ENCODE measurements at regions not wholly inside any gene's neighbourhood (a gene's known extent, or its start where the extent isn't known, plus 50 kb on each side); places are given as distances from the start of the nearest gene placed in this dataset.
A peak's percentile ranks its signal among the peaks of the same experiment; 100 is the strongest.

DNA sequence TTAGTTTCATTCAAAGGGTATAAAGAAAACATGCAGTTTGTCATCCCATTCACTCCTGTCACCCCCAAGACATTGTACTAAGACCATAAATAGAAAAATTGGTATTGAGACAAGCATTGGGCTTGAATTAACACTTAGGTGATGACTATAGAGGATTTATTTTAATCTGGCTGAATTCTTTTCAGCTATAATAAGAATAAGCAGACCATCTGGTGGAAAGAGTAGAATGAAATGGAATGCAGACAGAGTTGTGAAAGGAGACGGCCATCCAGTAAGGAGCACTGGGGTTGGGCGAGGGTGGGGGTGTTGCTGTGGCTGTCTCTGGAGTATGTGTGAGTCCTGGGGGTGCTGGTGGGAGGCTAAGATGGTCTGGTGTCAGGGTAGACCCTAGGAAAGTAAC, 125.0 kb upstream of the IVNS1ABP start:
- POLR2A ChIA-PET = no interaction called here
- no peak for DNase-seq (ENCODE audit: extremely low spot score)
- CTCF ChIA-PET = no interaction called here
- TF ChIP-seq ARNT (IDR thresholded peaks at IDR 0.05) = no peak
- no peak for TF ChIP-seq CTBP1 (IDR thresholded peaks at IDR 0.05; ENCODE audit: borderline replicate concordance)
- no peak for TF ChIP-seq LEF1 (IDR thresholded peaks at IDR 0.05; ENCODE audit: borderline replicate concordance)
- TF ChIP-seq HDGF (IDR thresholded peaks at IDR 0.05; ENCODE audit: borderline replicate concordance) = no peak
- no peak for TF ChIP-seq ZNF384 (IDR thresholded peaks at IDR 0.05)
- no peak for TF ChIP-seq SUZ12 (IDR thresholded peaks at IDR 0.05)
- no peak for TF ChIP-seq FOXK2 (IDR thresholded peaks at IDR 0.05)
- TF ChIP-seq L3MBTL2 (conservative IDR thresholded peaks at IDR 0.05) = no peak
- no peak for TF ChIP-seq FOXM1 (IDR thresholded peaks at IDR 0.05; ENCODE audit: borderline replicate concordance)
- no peak for TF ChIP-seq TARDBP (IDR thresholded peaks at IDR 0.05)
- TF ChIP-seq FOXA1 (IDR thresholded peaks at IDR 0.05) = no peak
- TF ChIP-seq BHLHE40 (IDR thresholded peaks at IDR 0.05; ENCODE audit: borderline replicate concordance) = no peak
- no peak for TF ChIP-seq NFRKB (IDR thresholded peaks at IDR 0.05)
- TF ChIP-seq, protein P1, sequence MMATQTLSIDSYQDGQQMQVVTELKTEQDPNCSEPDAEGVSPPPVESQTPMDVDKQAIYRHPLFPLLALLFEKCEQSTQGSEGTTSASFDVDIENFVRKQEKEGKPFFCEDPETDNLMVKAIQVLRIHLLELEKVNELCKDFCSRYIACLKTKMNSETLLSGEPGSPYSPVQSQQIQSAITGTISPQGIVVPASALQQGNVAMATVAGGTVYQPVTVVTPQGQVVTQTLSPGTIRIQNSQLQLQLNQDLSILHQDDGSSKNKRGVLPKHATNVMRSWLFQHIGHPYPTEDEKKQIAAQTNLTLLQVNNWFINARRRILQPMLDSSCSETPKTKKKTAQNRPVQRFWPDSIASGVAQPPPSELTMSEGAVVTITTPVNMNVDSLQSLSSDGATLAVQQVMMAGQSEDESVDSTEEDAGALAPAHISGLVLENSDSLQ (IDR thresholded peaks at IDR 0.05) = no peak
- no peak for TF ChIP-seq ELF4 (IDR thresholded peaks at IDR 0.05)
- TF ChIP-seq SP1 (IDR thresholded peaks at IDR 0.05) = no peak

DNA sequence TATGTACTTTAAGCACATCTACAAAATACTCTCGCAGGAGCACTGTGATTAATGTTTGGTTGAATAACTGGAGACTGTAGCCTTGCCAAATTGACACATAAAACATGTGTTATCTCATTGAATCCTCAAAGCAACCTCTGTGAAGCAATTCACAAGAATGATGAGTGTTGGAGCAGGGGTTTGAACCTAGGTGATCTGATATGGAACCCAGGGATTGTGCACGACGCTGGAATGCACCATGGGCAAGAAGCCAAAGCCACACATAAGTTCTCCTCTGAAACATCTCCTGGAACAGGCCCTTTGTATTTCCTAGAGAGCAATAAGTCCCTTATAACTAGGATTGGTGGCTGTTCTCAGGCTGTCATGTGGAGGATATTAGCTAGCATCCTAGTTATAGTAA, 124.6 kb upstream of the IVNS1ABP start:
- POLR2A ChIA-PET = no interaction called here
- CTCF ChIA-PET = no interaction called here
- TF ChIP-seq FOXK2 (IDR thresholded peaks at IDR 0.05) = no peak
- TF ChIP-seq ARNT (IDR thresholded peaks at IDR 0.05) = no peak
- TF ChIP-seq SP1 (IDR thresholded peaks at IDR 0.05) = no peak
- TF ChIP-seq TARDBP (IDR thresholded peaks at IDR 0.05) = no peak
- TF ChIP-seq HDGF (IDR thresholded peaks at IDR 0.05; ENCODE audit: borderline replicate concordance) = no peak
- TF ChIP-seq, protein P1 (IDR thresholded peaks at IDR 0.05) = no peak
- DNase-seq (ENCODE audit: extremely low spot score) = no peak

DNA sequence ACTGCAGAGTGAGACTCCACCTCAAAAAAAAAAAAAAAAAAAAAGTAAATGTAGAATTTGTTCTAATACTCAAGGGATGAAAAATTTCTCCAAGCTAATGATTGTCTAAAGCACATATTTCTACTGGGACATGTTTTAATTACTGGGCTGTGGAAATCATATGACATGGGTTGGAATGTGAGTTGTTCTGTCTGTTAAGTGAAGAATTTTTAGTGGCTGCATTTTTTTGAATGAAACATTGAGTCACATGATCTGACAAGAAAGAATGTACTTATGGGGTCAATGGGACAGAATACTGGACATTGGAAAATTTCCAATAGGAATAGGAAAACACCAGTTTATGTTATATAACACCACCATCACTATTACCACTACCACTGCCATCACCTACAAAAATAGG, 123.8 kb upstream of the IVNS1ABP start:
- DNase-seq (ENCODE audit: extremely low spot score) = no peak
- ChIA-PET POLR2A (no interaction called here), CTCF (no interaction called here)
- no peak for TF ChIP-seq FOXM1 (IDR thresholded peaks at IDR 0.05; ENCODE audit: borderline replicate concordance)
- no peak for TF ChIP-seq HDGF (IDR thresholded peaks at IDR 0.05; ENCODE audit: borderline replicate concordance)
- no peak for TF ChIP-seq LEF1 (IDR thresholded peaks at IDR 0.05; ENCODE audit: borderline replicate concordance)

DNA sequence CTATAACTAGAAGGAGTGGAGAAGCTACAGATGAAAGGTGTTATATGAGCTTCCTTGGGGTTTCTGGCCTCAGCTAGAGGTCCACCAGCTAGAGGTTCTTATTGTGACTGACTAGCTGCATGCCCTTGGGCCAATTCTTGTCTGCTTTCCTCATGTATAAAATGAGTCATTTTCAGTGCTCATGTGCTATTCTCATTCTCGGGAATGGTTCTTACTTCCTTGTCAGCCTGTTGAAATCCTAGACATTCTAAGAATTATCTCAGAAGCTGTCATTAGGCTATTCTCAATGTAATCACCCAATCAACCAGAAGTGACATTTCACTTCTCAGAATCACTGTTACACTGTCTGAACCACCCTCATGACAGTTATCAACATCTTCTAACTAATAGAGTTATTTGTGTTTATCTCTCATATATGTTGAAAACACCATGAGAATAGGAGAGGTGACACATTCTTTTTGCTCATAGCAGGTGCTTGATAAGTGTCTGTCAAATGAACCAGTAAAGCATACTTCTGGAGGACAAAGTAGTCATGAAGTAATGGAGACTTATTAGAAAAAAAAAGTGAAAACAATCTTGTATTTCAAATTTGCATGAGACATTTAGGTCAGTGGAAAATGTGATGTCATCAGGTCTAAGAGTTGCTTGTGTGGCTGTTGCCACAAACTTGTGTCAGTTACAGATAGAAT, 122.8 kb upstream of the IVNS1ABP start:
- TF ChIP-seq NFRKB (IDR thresholded peaks at IDR 0.05) = no peak
- TF ChIP-seq L3MBTL2 (conservative IDR thresholded peaks at IDR 0.05) = no peak
- TF ChIP-seq, protein P1 (IDR thresholded peaks at IDR 0.05) = 0 out of 2 replicates have a peak, but pooled peaks have one; percentile 6
- TF ChIP-seq ZNF384 (IDR thresholded peaks at IDR 0.05) = no peak
- no peak for DNase-seq (ENCODE audit: extremely low spot score)
- POLR2A ChIA-PET = interaction anchor here (0.9 kb wide), 1 partner anchor 120 kb away, joined by 3 read pairs; no protein-coding TSS in a partner anchor
- CTCF ChIA-PET = interaction anchor here (1.2 kb wide), 1 partner anchor 21 kb away, joined by 3 read pairs; no protein-coding TSS in a partner anchor

DNA sequence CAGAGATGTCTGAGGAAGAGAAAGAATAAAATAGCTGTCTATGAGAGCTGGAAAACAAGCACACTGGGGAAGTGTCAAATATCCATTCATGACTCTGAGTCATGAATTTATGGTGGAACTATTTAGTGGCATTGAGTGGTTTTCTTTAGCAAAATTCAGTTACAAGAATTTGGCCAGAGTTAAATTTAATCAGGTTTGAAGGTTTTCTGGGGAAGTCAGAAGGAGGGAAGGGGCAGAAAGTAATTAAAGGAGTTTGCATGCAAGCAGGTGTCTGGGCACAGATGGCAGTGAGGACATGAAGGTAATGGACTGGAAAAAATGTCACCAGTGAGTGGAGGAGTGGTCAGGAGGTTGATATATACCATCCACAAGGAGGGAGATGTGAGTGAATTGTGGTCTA, 121.9 kb upstream of the IVNS1ABP start:
- DNase-seq (ENCODE audit: extremely low spot score) = no peak
- ChIA-PET CTCF (interaction anchor here (1.2 kb wide), 1 partner anchor 20 kb away, joined by 3 read pairs; no protein-coding TSS in a partner anchor), POLR2A (interaction anchor here (0.9 kb wide), 1 partner anchor 120 kb away, joined by 3 read pairs; no protein-coding TSS in a partner anchor)
- no peak for TF ChIP-seq ZNF384 (IDR thresholded peaks at IDR 0.05)
- TF ChIP-seq CTBP1 (IDR thresholded peaks at IDR 0.05; ENCODE audit: borderline replicate concordance) = no peak
- no peak for TF ChIP-seq ELF4 (IDR thresholded peaks at IDR 0.05)
- no peak for TF ChIP-seq HDGF (IDR thresholded peaks at IDR 0.05; ENCODE audit: borderline replicate concordance)
- TF ChIP-seq, protein P1 (IDR thresholded peaks at IDR 0.05) = no peak
- no peak for TF ChIP-seq NFRKB (IDR thresholded peaks at IDR 0.05)
- TF ChIP-seq FOXM1 (IDR thresholded peaks at IDR 0.05; ENCODE audit: borderline replicate concordance) = no peak
- no peak for TF ChIP-seq FOXA1 (IDR thresholded peaks at IDR 0.05)
- no peak for TF ChIP-seq TARDBP (IDR thresholded peaks at IDR 0.05)
- no peak for TF ChIP-seq FOXK2 (IDR thresholded peaks at IDR 0.05)
- no peak for TF ChIP-seq LEF1 (IDR thresholded peaks at IDR 0.05; ENCODE audit: borderline replicate concordance)
- TF ChIP-seq BHLHE40 (IDR thresholded peaks at IDR 0.05; ENCODE audit: borderline replicate concordance) = no peak
- TF ChIP-seq L3MBTL2 (conservative IDR thresholded peaks at IDR 0.05) = no peak
- no peak for TF ChIP-seq SP1 (IDR thresholded peaks at IDR 0.05)
- no peak for TF ChIP-seq SUZ12 (IDR thresholded peaks at IDR 0.05)
- TF ChIP-seq ARNT (IDR thresholded peaks at IDR 0.05) = no peak
